Testis (tissue), 2 donors: ENCODE measurements at regions not wholly inside any gene's neighbourhood (a gene's known extent, or its start where the extent isn't known, plus 50 kb on each side); places are given as distances from the start of the nearest gene placed in this dataset.

Source experiments
- CTCF ChIP-seq, 3 experiments: fragments of 450-650 bp in 2 of 3; fragments of 200-600 bp in 1 of 3; sonication (generic) in 1 of 3; IDR thresholded peaks; one replicate each; pipeline ENCODE4 v1.5.1; 2016 to 2019; ENCODE audit warnings: antibody characterized with exemption in 3 of 3, mild to moderate bottlenecking in 2 of 3, moderate library complexity in 1 of 3
- POLR2A ChIP-seq: fragments of 450-650 bp; IDR thresholded peaks from one replicate; pipeline ENCODE4 v1.6.1; 2017; ENCODE audit warnings: antibody characterized with exemption, mild to moderate bottlenecking, moderate library complexity

GRCh38 chr1:90809093-90809492 is 92.0 kb upstream of the BARHL2 start:
- no peak for TF ChIP-seq CTCF (IDR thresholded peaks at IDR 0.05)
- no peak for TF ChIP-seq POLR2A
